ACC112 (cell line): ENCODE measurements at regions not wholly inside any gene's neighbourhood (a gene's known extent, or its start where the extent isn't known, plus 50 kb on each side); places are given as distances from the start of the nearest gene placed in this dataset.

ENCODE experiments used
- H2AFZ ChIP-seq: fragments of 200-600 bp; sonication (generic); one replicate; pipeline ENCODE4 v1.6.0; 2017; ENCODE audit warnings: antibody characterized with exemption, low read length; ENCODE audit not compliant: unreplicated experiment
- H3K27ac ChIP-seq: fragments of 200-600 bp; sonication (generic); 2 replicates; pipeline ENCODE4 v1.5.1; 2014; ENCODE audit warnings: low read depth, mild to moderate bottlenecking, antibody characterized with exemption, low read length, moderate library complexity
- H3K27me3 ChIP-seq: fragments of 200-600 bp; sonication (generic); 2 replicates; pipeline ENCODE4 v1.6.1; 2014; ENCODE audit warnings: mild to moderate bottlenecking, antibody characterized with exemption, low read length, moderate library complexity, mixed read lengths; ENCODE audit not compliant: insufficient read depth
- H3K36me3 ChIP-seq: fragments of 200-600 bp; sonication (generic); 2 replicates; pipeline ENCODE4 v1.6.1; 2016; ENCODE audit warnings: mild to moderate bottlenecking, antibody characterized with exemption, low read length, moderate library complexity, mixed read lengths; ENCODE audit not compliant: insufficient read depth
- H3K4me1 ChIP-seq: fragments of 200-600 bp; sonication (generic); one replicate; pipeline ENCODE4 v1.6.1; 2016; ENCODE audit warnings: low read length, mixed read lengths; ENCODE audit not compliant: insufficient read depth, unreplicated experiment, control insufficient read depth
- H3K4me3 ChIP-seq: fragments of 200-600 bp; sonication (generic); 2 replicates; pipeline ENCODE4 v1.5.1; 2014; ENCODE audit warnings: mild to moderate bottlenecking, low read depth, low read length
- H3K79me2 ChIP-seq: fragments of 200-600 bp; sonication (generic); one replicate; pipeline ENCODE4 v1.6.0; 2016; ENCODE audit warnings: low read length; ENCODE audit not compliant: control insufficient read depth, unreplicated experiment, insufficient read depth

- Histone ChIP-seq H3K79me2 (no peaks in the 10 kb centered on the region), H3K36me3 (no peaks in the 10 kb centered on the region), H3K27ac (no peak overlapping the region), H2AFZ (no peak overlapping the region), H3K27me3 (no peaks in the 10 kb centered on the region), H3K4me1 (peaks cover 28% of the 10 kb centered on the region), H3K4me3 (no peak overlapping the region)
These were observed 469.9 kb upstream of the CBLB start for GRCh38 chr3:106338582-106339214.

GRCh38 chr3:106339551-106339950, 470.7 kb upstream of the CBLB start:
- Histone ChIP-seq H2AFZ (peak overlapping the region; percentile 7), H3K27me3 (no peaks in the 10 kb centered on the region), H3K79me2 (no peaks in the 10 kb centered on the region), H3K4me3 (no peak overlapping the region), H3K4me1 (peaks cover 19% of the 10 kb centered on the region), H3K36me3 (no peaks in the 10 kb centered on the region), H3K27ac (no peak overlapping the region)

- Histone ChIP-seq H3K27me3 (no peaks in the 10 kb centered on the region), H3K27ac (no peak overlapping the region), H3K4me3 (peak overlapping the region; percentile 50; the same call in 1 of the 2 replicates), H2AFZ (peak overlapping the region; percentile 81), H3K4me1 (peaks cover 27% of the 10 kb centered on the region), H3K36me3 (no peaks in the 10 kb centered on the region), H3K79me2 (no peaks in the 10 kb centered on the region)
These were observed 472.3 kb upstream of the CBLB start for GRCh38 chr3:106341087-106341486.

GRCh38 chr3:106341586-106342162, 472.9 kb upstream of the CBLB start:
- Histone ChIP-seq H3K79me2 (no peaks in the 10 kb centered on the region), H2AFZ (peak overlapping the region; percentile 69), H3K4me1 (peaks cover 26% of the 10 kb centered on the region), H3K27me3 (no peaks in the 10 kb centered on the region), H3K4me3 (peak overlapping the region; percentile 39), H3K36me3 (no peaks in the 10 kb centered on the region), H3K27ac (no peak overlapping the region)

GRCh38 chr3:106342386-106342785, 473.6 kb upstream of the CBLB start:
- Histone ChIP-seq H3K4me3 (no peak overlapping the region), H3K27ac (no peak overlapping the region), H3K27me3 (no peaks in the 10 kb centered on the region), H2AFZ (no peak overlapping the region), H3K4me1 (peaks cover 20% of the 10 kb centered on the region), H3K36me3 (no peaks in the 10 kb centered on the region), H3K79me2 (no peaks in the 10 kb centered on the region)

GRCh38 chr3:106343811-106344210, 475.0 kb upstream of the CBLB start:
- no peak overlapping the region for H3K27ac ChIP-seq
- no peaks in the 10 kb centered on the region for H3K27me3 ChIP-seq
- no peaks in the 10 kb centered on the region for H3K79me2 ChIP-seq
- no peaks in the 10 kb centered on the region for H3K36me3 ChIP-seq
- peaks cover 19% of the 10 kb centered on the region for H3K4me1 ChIP-seq
- H2AFZ ChIP-seq: no peak overlapping the region
- H3K4me3 ChIP-seq: no peak overlapping the region

- H3K27me3 ChIP-seq: no peaks in the 10 kb centered on the region
- H3K79me2 ChIP-seq: no peaks in the 10 kb centered on the region
- peak overlapping the region; percentile 88 for H3K27ac ChIP-seq
- no peaks in the 10 kb centered on the region for H3K36me3 ChIP-seq
- H2AFZ ChIP-seq: peak overlapping the region; percentile 54
- peak overlapping the region; percentile 33; the same call in 1 of the 2 replicates for H3K4me3 ChIP-seq
- H3K4me1 ChIP-seq: peaks cover 19% of the 10 kb centered on the region
These were observed 476.7 kb upstream of the CBLB start for GRCh38 chr3:106345353-106346027.

- H3K36me3 ChIP-seq: no peaks in the 10 kb centered on the region
- peaks cover 19% of the 10 kb centered on the region for H3K4me1 ChIP-seq
- no peak overlapping the region for H2AFZ ChIP-seq
- no peak overlapping the region for H3K27ac ChIP-seq
- H3K27me3 ChIP-seq: no peaks in the 10 kb centered on the region
- no peak overlapping the region for H3K4me3 ChIP-seq
- no peaks in the 10 kb centered on the region for H3K79me2 ChIP-seq
These were observed 478.5 kb upstream of the CBLB start for GRCh38 chr3:106347350-106347749.

- H3K36me3 ChIP-seq: no peaks in the 10 kb centered on the region
- H3K4me3 ChIP-seq: no peak overlapping the region
- H3K4me1 ChIP-seq: peaks cover 19% of the 10 kb centered on the region
- H3K79me2 ChIP-seq: no peaks in the 10 kb centered on the region
- no peaks in the 10 kb centered on the region for H3K27me3 ChIP-seq
- no peak overlapping the region for H3K27ac ChIP-seq
- H2AFZ ChIP-seq: no peak overlapping the region
These were observed 479.4 kb upstream of the CBLB start for GRCh38 chr3:106348139-106348690.

- Histone ChIP-seq H3K36me3 (no peaks in the 10 kb centered on the region), H3K27ac (no peak overlapping the region), H2AFZ (no peak overlapping the region)
These were observed 480.5 kb upstream of the CBLB start for GRCh38 chr3:106349191-106349881.

More at GRCh38 chr3:106349191-106349881, 480.5 kb upstream of the CBLB start:
- Histone ChIP-seq H3K27me3 (no peaks in the 10 kb centered on the region), H3K79me2 (no peaks in the 10 kb centered on the region), H3K4me1 (peaks cover 19% of the 10 kb centered on the region), H3K4me3 (no peak overlapping the region)
